ENCODE measurements at regions not wholly inside any gene's neighbourhood (a gene's known extent, or its start where the extent isn't known, plus 50 kb on each side); places are given as distances from the start of the nearest gene placed in this dataset.

DNA sequence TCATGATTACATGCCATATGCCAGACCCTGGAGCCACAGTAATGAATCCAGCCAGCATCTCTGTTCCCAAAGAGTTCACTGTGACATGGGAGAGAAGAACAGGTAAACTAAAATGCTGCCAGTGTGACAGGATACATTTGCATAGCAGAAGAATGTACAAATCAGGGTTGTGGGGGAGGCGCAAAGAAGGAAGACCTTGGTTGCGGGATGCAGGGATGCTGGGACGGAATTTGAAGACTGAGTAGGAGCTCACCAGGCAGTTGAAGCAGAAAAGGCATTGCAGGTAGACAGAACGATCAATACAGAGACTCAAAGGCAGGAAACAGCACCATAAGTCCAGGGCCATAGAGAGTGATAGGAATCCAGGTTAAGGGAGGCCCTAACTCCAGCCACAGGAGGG lies 180.3 kb upstream of the ZC3H12A start:
- ChIA-PET CTCF (no interaction called here), POLR2A (no interaction called here)
- DNase-seq (ENCODE audit: extremely low spot score) = no peak
- TF ChIP-seq, protein P1, sequence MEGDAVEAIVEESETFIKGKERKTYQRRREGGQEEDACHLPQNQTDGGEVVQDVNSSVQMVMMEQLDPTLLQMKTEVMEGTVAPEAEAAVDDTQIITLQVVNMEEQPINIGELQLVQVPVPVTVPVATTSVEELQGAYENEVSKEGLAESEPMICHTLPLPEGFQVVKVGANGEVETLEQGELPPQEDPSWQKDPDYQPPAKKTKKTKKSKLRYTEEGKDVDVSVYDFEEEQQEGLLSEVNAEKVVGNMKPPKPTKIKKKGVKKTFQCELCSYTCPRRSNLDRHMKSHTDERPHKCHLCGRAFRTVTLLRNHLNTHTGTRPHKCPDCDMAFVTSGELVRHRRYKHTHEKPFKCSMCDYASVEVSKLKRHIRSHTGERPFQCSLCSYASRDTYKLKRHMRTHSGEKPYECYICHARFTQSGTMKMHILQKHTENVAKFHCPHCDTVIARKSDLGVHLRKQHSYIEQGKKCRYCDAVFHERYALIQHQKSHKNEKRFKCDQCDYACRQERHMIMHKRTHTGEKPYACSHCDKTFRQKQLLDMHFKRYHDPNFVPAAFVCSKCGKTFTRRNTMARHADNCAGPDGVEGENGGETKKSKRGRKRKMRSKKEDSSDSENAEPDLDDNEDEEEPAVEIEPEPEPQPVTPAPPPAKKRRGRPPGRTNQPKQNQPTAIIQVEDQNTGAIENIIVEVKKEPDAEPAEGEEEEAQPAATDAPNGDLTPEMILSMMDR (IDR thresholded peaks at IDR 0.05; ENCODE audit: control extremely low read depth, extremely low read depth, low read depth, missing control alignments) = no peak

DNA sequence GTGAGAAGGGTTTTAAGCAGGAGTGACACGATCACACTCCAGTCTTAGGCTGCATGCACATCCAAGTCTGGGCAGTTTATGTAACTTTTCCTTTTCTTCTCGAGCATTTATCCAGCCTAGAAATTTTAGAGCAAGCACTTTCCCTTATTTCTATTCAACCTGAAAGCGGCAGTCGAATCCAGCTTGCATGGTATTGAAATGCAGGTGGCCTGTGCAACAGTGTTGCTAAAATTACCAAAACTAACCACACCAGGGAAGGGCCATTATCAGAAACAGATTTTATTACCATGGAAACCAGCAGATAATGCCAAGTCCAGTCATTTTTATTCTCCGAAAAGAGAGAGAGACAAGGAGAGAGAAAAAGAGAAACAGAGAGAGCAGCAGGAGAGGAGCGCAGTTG lies 179.9 kb upstream of the ZC3H12A start:
- CTCF ChIA-PET = no interaction called here
- TF ChIP-seq, protein P1 (IDR thresholded peaks at IDR 0.05; ENCODE audit: control extremely low read depth, extremely low read depth, low read depth, missing control alignments) = no peak
- no peak for DNase-seq (ENCODE audit: extremely low spot score)
- POLR2A ChIA-PET = no interaction called here

DNA sequence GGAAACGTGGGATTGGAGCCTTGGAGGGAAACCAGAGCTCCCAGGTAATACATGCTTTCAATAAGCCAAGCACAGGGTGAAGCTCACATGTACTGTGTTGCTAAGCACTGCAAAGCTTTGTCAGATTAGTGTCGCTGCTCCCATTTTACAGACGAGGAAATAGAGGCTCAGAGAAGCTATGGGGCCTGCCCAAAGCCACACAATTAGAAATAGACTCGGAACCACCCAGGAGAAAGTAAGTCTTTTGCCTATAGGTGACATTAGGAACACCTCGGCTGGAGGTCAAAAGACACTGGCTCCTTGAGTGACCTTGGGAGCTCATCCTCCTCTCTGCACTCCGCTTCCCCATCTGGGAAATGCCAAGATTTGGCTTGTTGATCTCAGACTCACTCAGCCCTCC lies 175.6 kb upstream of the ZC3H12A start:
- no peak for DNase-seq (ENCODE audit: extremely low spot score)
- POLR2A ChIA-PET = no interaction called here
- CTCF ChIA-PET = interaction anchor here (1.8 kb wide), 1 partner anchor 435 kb away, joined by 4 read pairs; no protein-coding TSS in a partner anchor
- TF ChIP-seq, protein P1 (IDR thresholded peaks at IDR 0.05; ENCODE audit: control extremely low read depth, extremely low read depth, low read depth, missing control alignments) = no peak

DNA sequence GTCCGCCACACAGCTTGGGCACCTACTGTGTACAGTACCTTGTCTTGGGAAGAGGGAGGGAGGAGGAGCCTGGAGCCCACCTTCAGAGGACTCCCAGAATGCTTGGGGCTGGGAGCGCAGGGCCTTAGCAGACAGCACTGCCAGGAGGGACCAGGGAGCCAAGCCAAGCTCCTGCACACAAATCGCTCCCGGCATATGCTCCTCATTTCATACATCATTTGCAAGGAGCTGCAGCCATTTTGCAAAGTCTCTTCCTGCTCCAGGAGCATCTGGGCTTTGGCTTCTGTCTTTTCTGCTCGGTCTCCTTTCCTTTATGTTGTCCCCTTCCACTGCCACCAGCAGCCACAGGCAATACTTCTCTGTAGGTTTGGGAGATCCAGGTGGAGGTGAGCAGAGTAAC lies 175.2 kb upstream of the ZC3H12A start:
- TF ChIP-seq, protein P1 (IDR thresholded peaks at IDR 0.05; ENCODE audit: control extremely low read depth, extremely low read depth, low read depth, missing control alignments) = no peak
- CTCF ChIA-PET = interaction anchor here (1.8 kb wide), 1 partner anchor 435 kb away, joined by 4 read pairs; no protein-coding TSS in a partner anchor
- no peak for DNase-seq (ENCODE audit: extremely low spot score)
- POLR2A ChIA-PET = no interaction called here

DNA sequence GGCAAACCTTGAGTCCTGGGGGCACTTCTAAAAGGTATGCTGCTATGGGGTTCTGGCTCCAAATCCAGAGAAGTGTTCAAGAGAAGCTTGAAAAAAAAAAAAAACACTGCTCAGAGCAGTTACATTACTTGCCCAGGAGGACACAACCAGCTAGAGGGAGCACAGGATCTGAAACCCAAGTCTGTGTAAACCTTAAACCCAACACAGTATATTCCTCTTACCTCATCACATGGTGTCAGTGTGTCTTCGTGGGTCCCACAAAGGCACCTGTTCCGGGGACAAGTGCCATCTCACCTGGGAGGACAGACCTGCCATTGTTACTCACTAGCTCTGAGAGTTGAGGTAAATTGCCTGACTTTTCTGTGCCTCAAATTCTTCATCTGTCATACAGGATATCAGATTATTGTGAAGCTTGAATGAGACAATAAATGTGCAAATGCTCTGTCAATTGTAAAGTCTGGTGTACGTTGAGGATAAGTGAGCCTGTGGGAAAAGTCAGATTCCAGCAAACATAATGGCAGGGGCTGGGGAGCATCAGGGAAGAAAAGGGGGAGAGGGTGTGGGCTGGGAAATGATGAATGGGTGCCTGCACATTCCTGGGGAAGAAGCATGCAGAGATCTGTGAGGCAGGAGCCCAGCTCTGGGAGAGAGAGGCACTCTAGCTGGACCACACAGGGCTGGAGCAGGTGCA lies 170.4 kb upstream of the ZC3H12A start:
- no peak for DNase-seq (ENCODE audit: extremely low spot score)
- ChIA-PET CTCF (interaction anchor here (0.8 to 1.8 kb wide), 4 partner anchors 11 to 21 kb away, joined by 3 read pairs; no protein-coding TSS in a partner anchor), POLR2A (no interaction called here)
- TF ChIP-seq, protein P1 (IDR thresholded peaks at IDR 0.05; ENCODE audit: control extremely low read depth, extremely low read depth, low read depth, missing control alignments) = no peak

DNA sequence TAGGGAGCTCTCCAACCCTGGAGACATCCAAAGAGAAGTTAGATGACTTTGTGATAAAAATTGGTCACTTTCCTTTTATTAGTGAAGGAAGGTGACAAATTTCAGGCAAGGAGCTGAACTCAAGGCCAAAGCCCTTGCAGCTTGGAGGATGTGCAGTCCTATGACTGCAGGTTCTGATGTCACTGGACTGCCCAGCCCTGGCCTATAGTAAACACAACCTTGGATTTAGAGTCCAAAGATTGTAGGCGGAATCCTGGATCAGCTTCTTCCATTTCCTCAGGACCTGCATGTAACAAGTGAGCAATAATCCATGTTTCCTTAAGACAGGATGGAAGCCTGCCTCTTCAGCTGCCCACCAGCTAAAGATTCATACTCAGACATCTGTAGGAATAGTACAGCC lies 169.3 kb upstream of the ZC3H12A start:
- TF ChIP-seq, protein P1 (IDR thresholded peaks at IDR 0.05; ENCODE audit: control extremely low read depth, extremely low read depth, low read depth, missing control alignments) = no peak
- CTCF ChIA-PET = interaction anchor here (1.8 kb wide), 1 partner anchor 10 kb away, joined by 3 read pairs; no protein-coding TSS in a partner anchor
- no peak for DNase-seq (ENCODE audit: extremely low spot score)
- POLR2A ChIA-PET = no interaction called here
